RCC 7860 (cell line): ENCODE measurements at regions not wholly inside any gene's neighbourhood (a gene's known extent, or its start where the extent isn't known, plus 50 kb on each side); places are given as distances from the start of the nearest gene placed in this dataset.
"Not testable (repeated sequence)": the region's sequence is repeated elsewhere in the genome, so short reads cannot be mapped to it uniquely, and the experiment has no call there.

ENCODE experiments used
- DNase-seq: peaks from one replicate; pipeline ENCODE4 v3.0.0-alpha.2; 2015; ENCODE audit warnings: low spot score
- FAIRE-seq: peaks from 2 replicates; lab custom pipeline; 2012; peaks lifted over from hg19 to GRCh38; lab: Jason Lieb, UNC

DNA sequence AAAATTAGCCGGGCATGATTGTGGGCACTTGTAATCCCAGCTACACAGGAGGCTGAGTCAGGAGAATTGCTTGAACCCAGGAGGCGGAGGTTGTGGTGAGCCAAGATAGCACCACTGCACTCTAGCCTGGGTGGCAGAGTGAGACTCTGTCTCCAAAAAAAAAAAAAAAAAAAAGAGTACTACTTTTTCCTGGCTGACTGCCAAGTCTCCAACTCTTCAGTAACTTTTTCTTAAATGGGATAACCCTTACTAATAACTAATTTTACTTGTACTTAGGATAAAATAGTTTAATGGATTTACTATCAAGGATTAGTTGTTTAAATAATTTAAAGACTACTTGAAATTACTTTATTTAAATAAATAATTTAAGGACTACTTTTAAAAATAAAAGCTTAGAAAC is 158.8 kb upstream of the CAND1 start:
- not testable (repeated sequence) for DNase-seq, FAIRE-seq

DNA sequence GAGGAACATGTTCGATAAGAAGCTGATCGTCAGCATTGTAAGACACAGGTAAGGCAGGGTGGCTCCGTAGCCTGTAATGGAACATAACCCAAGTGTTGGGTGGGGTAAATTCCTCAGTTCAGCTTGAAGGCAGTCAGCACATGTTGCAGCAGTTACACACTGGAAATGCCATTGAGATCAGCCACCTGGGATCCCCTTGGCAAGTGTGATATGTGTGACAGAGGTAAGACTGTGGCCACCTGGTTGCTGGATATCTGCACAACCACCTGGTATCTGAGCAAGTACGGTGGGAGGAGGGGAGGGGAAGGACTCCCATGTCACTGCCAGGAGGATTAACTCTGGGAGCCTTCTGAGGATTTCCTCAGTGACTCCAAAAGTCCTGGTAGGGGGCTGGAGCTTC is 158.0 kb upstream of the CAND1 start:
- DNase-seq (no peak), FAIRE-seq (no peak)

DNA sequence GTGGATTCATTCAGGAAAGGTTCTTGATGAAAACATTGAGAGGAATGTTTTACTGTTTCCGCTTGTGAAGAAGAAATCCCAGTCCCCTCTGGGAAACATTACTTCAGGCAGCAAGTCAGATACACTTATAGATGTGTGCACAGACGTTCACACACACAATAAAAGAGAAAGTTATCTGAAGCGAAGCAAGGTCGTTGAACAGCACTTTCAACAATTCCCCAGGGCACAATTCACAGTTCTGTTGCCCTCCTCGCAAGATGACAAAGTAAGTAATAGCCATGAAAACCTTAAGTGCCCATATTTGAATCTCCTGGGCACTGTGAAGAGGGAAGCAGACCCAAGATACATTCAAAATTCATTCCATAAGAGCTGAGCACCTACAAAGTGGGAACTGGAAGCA is 156.6 kb upstream of the CAND1 start:
- FAIRE-seq (no peak), DNase-seq (no peak)

DNA sequence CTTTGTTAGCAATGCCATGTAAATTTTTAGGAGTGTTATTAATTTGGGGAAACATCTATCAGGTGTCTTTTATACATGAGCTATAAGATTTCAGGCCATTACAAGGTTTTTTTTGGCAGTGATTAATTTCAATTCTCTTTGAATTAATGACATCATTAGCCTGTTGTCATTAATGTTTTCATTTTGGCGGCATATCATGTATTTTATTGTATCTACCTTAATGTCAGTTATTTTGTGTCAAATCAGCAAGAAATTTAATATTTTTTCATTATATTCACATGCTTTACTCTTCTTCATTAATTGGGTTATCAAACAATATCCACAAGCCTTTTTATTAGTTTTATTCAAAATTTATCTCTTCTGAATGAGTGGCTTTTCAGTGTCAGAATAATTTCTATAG is 153.0 kb upstream of the CAND1 start:
- FAIRE-seq = no peak

DNA sequence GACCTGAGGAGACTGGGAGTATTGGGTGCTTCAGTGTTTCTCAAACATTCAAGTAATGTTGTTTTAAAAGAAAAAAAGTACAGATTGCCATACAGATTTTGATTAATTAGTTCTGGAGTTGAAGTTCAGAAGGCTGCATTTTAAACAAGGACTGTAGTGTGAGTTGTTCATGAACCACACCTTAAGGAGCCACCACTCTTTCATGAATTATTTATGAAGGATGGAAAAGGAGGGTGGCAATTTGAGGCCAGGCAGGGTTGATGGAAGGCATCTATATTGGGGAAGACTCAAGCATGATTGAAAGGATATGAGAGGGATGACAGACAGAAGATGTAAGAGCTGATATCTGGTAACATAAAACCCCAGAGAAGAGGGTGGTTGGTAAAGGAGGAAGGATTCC is 146.6 kb upstream of the CAND1 start:
- DNase-seq (no peak), FAIRE-seq (no peak)

More for the DNA sequence above, 153.0 kb upstream of the CAND1 start:
- no peak for DNase-seq

DNA sequence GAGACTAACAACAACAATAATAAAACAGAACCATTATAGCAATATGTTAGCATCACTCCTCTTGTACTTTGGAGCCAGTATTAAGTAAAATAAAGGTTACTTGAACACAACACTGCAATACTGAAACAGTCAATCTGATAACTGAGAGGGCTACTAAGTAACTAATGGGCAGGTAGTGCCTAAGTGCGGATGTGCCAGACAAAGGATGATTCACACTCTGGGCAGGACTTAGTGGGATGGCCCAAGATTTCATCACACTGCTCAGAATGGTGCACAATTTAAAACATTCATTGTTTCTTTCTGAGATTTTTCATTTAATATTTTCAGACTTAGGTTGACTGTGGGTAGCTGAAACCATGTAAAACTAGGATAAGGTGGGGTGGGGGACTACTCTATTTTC is 131.9 kb upstream of the CAND1 start:
- DNase-seq = no peak
- FAIRE-seq = no peak

DNA sequence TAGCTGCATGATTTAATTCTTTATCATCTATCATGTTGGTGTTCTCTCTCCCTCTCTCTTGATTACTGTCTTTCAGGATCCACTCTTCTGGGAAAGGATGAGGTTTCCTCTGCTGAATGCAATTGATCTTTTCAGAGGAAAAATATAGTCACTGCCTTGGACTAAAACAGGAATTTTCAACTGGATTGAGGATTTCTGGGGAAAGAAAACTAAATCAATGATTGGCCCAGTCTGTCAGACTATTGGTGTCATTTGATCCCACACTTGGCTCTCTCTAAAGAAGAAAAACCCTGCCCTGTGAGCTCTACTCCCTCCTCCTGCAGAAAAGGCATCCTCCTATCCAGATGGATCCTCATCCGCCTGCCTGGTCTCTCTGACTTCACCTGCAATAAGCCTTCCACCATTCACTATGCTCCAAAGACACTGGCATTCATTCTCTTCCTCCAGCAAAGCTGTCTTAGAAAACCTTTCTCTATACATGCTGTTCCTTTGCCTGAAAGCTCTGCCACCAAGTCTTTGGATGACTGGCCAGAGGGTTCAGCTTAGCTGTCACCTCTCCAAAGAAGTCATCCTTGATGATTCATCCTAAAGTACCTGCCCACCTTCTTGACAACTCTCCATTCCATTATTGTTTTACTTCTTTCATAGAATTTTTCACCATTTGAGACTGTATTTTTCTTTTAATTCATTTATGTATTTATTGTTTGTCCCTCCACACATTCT is 127.7 kb upstream of the CAND1 start:
- no peak for FAIRE-seq
- DNase-seq = no peak

DNA sequence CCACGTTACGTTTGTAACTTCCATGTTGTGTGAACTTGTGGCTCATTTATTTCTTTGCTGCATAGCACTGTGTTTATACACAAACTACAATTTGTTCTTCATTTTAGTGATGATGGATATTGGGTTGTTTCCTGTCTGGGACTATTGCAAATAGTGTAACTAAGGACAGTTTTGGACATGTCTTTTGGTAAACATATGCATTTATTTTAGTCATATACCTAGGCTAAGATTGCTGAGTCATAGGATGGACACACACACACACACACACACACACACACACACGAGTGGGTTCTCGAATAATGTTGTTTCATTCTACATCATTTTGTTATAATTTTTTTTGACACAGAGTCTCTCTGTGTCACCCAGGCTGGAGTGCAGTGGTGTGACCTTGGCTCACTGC is 123.5 kb upstream of the CAND1 start:
- FAIRE-seq = no peak
- DNase-seq = no peak

DNA sequence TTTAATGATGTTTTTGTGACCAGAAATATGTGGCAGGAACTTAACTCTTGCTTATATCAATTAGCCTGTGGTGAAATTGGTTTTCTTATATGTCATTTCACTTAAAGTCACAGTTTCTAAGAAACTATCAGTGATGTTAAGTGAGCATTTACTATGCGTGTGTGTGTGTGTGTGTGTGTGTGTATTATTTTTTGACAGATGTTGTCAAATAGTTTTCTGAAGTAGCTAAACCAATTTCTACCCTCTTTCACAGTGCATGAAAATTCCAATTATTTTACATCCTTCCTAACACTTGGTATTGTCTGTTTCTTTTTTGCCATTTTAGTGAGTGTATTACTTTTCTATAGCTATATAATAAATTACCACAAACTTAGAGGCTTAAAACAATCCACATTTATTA is 122.1 kb upstream of the CAND1 start:
- DNase-seq (no peak), FAIRE-seq (no peak)

DNA sequence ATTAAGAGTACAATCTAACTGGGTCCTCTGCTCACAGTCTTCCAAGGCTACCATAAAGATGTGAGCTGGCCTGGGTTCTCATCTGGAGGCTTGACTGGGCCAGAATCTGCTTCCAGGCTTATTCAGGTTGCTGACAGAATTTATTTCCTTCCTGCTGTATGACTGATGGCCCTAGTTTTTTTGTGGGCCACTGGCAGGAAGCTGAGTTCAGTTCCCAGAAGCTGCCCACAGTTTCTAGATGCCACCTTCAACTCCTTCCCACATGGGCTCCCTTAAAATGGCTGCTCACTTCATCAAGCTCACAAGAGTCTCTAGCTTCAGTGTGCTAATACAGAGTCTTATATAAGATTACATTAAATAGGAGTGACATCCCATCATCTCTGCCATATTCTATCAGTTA is 121.7 kb upstream of the CAND1 start:
- FAIRE-seq (no peak), DNase-seq (no peak)

DNA sequence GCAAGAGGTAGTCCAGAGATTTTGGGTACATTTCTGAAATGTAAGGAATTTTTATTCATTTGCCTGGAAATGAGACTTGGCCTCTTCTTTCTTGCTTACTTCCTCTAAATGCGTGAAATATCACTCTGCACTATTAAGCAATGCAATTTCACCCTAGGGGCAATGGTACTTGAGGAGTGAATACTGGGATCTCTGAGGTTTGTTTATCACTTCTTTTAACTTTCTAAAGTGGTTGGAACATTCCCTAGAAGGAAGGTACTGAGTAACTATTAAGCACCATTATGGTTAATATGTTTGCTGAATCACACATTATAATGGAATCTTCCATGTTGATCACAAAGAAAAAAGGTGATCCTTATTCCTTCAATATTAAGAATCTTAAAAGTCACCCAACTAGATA is 120.9 kb upstream of the CAND1 start:
- DNase-seq (no peak), FAIRE-seq (no peak)

DNA sequence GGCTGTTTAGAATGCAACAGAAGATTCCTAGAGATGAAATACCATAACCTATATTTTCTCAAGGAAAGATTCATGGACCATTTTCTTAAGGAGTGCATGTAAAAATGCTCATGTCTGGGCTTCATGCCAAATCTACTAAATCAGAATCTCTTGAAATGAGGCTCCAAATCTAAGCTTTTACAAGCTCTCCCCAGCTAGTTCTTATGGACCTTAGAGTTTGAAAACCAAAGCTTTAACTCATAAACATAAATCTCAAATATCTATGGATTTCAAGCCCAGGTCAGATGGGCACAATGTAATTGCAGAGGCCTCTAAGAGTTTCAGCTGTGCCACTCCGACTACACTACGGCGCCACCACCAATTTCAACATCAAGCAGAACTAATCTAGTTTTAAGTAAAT is 117.3 kb upstream of the CAND1 start:
- FAIRE-seq (no peak), DNase-seq (no peak)

DNA sequence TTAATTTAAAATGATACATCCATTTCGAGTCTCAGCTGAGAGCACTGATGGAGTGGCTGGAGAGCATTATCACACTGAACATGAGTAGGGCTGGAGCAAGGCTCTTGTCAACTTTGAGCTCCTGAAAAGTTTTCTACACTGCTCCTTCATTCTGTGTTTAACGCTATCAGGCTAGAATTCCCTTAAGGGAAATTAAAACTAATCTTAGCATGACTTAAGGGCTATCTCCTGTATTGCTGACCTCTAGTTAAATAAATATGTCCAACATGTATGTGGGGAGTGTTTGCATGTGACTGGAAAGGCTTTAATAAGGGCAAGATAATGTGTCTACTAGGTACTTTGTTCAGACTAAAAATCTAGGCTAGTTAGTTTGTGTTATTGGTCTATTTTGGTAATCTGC is 116.7 kb upstream of the CAND1 start:
- DNase-seq = no peak
- FAIRE-seq = no peak

DNA sequence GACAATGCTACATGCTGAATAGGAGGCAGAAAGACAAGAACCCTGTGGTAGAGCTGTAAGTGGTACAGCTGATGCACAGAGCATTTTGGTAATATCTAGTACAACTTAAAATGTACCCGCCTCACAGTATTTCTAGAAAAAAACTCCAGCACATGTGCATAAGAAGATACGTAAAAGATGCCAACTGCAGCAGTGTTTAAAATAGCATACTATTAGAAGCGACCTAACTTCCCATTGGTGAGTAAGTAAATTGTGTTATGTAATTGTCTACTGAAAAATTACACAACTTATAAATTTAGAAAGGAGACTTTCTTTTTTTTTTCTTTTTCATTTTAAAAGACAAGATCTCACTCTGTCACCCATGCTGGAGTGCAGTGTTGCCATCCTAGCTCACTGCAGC is 114.3 kb upstream of the CAND1 start:
- DNase-seq = no peak
- no peak for FAIRE-seq

DNA sequence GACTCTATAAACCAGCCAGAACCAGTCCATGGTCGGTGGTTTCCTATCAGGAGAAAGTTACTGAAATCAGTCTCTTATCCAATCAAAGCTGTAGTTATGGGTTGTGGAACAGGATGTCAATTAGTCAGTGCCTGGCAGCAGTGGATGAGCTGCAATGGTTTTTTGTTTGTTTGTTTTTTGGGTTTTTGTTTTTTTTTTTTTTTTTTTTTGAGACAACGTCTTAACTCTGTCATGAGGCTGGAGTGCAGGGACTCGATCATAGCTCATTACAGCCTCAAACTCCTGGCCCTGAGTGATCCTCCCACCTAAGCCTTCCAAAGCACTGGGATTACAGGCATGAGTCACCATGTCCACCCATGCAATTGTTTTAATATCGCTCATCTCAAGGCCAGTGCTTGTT is 113.3 kb upstream of the CAND1 start:
- FAIRE-seq (no peak), DNase-seq (no peak)

DNA sequence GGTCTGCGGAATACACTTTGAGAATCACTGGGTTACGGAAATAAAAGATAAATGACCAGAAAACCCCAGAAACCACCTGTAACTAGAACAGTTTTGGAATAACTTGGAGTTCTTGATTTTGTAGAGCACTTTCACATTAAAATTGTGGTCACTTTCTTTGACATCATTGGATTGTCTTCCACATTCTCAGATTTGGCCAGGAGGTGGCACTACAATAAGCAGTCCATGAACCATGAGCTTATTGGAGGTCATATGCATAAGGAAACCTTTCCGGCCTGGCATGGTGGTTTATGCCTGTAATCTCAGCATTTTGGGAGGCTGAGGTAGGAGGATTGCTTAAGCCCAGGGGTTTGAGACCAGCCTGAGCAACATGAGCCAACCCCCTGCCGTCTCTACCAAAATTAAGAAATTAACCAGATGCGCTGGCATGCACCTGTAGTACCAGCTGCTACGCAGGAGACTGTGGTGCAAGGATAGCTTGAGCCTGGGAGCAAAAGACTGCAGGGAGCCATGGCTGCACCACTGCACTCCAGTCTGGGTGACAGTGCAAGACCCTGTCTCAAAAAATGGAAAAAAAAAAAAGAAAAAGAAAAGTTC is 107.7 kb upstream of the CAND1 start:
- no peak for FAIRE-seq
- no peak for DNase-seq

DNA sequence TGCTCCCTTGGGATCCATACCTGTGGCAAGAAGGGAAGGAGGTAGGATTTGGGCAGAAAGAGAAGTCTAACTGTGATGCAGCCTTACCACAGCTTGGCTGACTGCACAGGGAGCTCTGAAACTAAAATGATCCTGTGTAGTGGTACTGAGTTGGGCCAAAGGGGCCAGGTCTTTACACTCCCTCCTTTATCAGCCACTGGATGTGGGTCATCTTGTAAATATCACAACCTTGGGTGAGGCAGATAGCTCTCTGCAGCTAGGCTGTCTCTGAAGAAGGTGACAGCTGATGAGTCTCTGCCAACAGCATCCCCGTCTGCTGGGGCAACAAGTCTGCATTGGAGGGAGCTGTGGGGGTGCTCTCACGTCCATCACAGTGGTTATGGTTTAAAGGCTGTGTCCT is 95.9 kb upstream of the CAND1 start:
- no peak for DNase-seq
- FAIRE-seq = no peak

DNA sequence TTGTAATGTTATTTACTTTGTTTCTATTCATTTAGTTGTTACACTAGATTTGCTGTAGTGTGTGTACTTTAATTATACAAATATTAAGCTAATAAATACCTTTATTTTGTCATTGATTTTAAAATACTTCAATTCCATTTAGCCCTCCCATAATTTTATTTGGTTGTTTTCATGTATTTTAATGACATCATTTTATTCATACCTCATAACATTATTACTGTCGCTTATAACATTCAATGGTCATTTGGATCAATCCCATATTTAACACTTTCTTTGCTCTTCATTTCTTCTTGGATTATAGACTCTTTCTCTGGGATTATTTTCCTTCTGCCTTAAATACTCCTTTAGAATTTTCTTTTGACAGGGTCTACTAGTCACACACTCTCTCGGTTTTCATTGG is 86.6 kb upstream of the CAND1 start:
- FAIRE-seq (no peak), DNase-seq (no peak)

DNA sequence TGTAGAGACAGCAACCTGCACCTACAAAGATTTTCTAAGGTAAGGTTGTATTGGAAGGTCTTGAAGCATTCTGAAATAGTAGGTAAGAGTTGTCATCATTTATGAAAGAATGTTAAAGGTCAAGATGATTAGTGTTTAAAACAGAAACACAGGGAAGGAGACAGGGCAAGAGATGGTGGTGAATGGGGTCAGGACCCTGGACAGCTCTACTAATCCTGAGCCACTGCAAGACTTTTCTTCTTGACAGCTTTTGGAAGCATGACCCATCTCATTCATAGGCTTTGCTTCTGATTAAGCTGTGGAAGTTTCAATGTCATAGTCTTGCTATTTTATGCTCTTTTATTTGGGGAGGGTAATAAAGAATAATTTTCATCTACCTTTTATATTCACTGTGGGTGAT is 75.5 kb upstream of the CAND1 start:
- FAIRE-seq (no peak), DNase-seq (no peak)

DNA sequence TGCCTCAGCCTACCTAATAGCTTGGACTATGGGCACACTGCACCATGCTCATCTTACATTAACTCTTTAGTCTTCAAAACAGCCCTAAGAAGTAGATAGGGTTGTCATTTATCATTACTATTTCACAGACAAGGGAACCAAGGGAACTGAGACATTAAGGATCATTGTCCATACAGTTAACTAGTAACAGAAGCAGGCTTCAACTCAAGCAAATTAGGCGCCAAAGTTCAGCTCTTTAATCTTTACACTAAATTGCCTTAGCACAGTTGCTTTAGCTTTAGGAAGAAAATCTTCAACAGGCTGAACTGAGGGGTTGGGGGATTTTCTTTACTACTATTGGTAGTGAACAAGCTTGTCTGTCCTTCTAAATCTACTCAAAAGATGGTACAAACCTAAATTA is 68.8 kb upstream of the CAND1 start:
- DNase-seq (no peak), FAIRE-seq (no peak)

DNA sequence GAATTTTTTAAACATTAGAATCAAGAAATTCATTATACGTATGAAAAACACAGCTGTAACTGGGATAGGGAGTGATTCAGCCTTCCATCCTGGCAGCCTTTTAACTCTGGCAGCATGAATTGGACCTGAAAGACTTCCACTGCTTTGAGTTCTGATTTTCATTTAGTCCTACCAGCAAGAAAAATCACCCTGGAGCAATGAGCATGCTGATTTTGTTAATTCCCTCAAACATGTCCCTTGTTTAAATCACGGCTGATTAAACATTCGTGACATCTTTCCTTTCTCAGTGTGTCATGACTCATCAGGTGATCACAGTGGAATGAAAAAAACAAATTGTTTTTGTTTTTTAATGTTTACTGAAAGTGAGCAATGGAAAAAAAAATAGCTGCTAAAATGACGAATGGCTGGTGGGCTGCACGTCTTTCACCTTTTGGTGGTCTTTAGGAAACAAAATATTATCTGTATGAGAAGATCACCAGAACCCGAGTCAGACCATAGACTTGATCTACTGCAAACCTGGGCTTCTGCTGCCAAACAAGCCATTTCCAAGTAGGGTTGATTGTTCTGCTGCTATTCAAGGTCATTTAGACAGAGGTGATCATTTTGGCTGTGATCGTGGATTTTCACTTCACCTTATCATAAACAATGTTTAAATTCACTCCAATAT is 67.0 kb upstream of the CAND1 start:
- DNase-seq (no peak), FAIRE-seq (no peak)

DNA sequence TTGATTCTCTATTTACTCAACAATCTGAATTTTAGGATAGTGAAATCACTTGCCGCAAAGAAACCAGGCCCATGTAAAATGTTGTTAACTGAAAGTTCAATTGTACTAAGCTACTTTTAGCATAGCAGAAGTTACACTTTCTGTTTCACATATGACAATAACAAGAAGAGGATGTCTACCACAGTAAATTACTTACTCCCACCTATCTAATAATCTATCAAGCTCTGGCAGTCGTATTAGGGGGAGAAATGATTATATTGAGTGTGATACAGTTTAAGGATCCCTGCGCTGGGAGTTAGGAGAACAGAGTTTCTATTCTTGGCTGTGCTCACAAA is 66.5 kb upstream of the CAND1 start:
- no peak for DNase-seq
- FAIRE-seq = no peak
